GM12874 (cell line): ENCODE measurements at regions not wholly inside any gene's neighbourhood (a gene's known extent, or its start where the extent isn't known, plus 50 kb on each side); places are given as distances from the start of the nearest gene placed in this dataset.

Experiments used
- CTCF ChIP-seq: IDR thresholded peaks from 2 replicates; pipeline ENCODE4 v1.5.1; 2011; ENCODE audit warnings: low read depth, mild to moderate bottlenecking, control low read depth, low read length, moderate library complexity; ENCODE audit not compliant: insufficient read depth

- no peak for TF ChIP-seq CTCF
Measured at GRCh38 chr9:107761307-107761706, 271.7 kb upstream of the KLF4 start.

- no peak for TF ChIP-seq CTCF
Measured at GRCh38 chr9:107760469-107761242, 271.1 kb upstream of the KLF4 start.

- TF ChIP-seq CTCF: no peak
Measured at GRCh38 chr9:107759823-107760166, 270.2 kb upstream of the KLF4 start.

- TF ChIP-seq CTCF: no peak
Measured at GRCh38 chr9:107759009-107759822, 269.6 kb upstream of the KLF4 start.

GRCh38 chr9:107756091-107756490 lies 266.5 kb upstream of the KLF4 start:
- no peak for TF ChIP-seq CTCF

- no peak for TF ChIP-seq CTCF
Measured at GRCh38 chr9:107755246-107755645, 265.7 kb upstream of the KLF4 start.

- no peak for TF ChIP-seq CTCF
Measured at GRCh38 chr9:107751567-107752210, 262.1 kb upstream of the KLF4 start.
